ENCODE measurements at regions not wholly inside any gene's neighbourhood (a gene's known extent, or its start where the extent isn't known, plus 50 kb on each side); places are given as distances from the start of the nearest gene placed in this dataset.
"Not testable (repeated sequence)": the region's sequence is repeated elsewhere in the genome, so short reads cannot be mapped to it uniquely, and the experiment has no call there.

- ATAC-seq (ENCODE audit: low FRiP score) (no peak), DNase-seq (no peak)
- Histone ChIP-seq H3K9me3 (ENCODE audit: control insufficient read depth, low read length) (no peaks in the 10 kb centered on the region), H3K27me3 (ENCODE audit: control insufficient read depth in 1 of 2, insufficient read depth in 2 of 2, low read length in 1 of 2) (no peaks in the 10 kb centered on the region), H3K4me3 (ENCODE audit: low read length in 2 of 2) (no peak overlapping the region), H3K4me1 (ENCODE audit: control insufficient read depth in 1 of 2, insufficient read depth in 2 of 2, low read length in 2 of 2) (no peaks in the 10 kb centered on the region), H3K36me3 (ENCODE audit: control insufficient read depth in 1 of 2, insufficient read depth in 2 of 2, low read length in 1 of 2) (no peaks in the 10 kb centered on the region), H3K27ac (ENCODE audit: low read depth in 1 of 2, low read length in 2 of 2) (no peak overlapping the region)
- WGBS, 2 donors: 79 to 80% methylated on average over 5 of the region's 5 CpGs
- intact Hi-C loops (cut with DNase I): no loop called here
Observed at GRCh38 chr3:89947337-89947954, 840.0 kb downstream of the EPHA3 start.

- Histone ChIP-seq H3K36me3 (ENCODE audit: control insufficient read depth in 1 of 2, insufficient read depth in 2 of 2, low read length in 1 of 2) (no peaks in the 10 kb centered on the region), H3K9me3 (ENCODE audit: control insufficient read depth, low read length) (no peaks in the 10 kb centered on the region), H3K27me3 (ENCODE audit: control insufficient read depth in 1 of 2, insufficient read depth in 2 of 2, low read length in 1 of 2) (no peaks in the 10 kb centered on the region), H3K27ac (ENCODE audit: low read depth in 1 of 2, low read length in 2 of 2) (no peak overlapping the region), H3K4me1 (ENCODE audit: control insufficient read depth in 1 of 2, insufficient read depth in 2 of 2, low read length in 2 of 2) (no peaks in the 10 kb centered on the region), H3K4me3 (ENCODE audit: low read length in 2 of 2) (no peak overlapping the region)
- ATAC-seq (ENCODE audit: low FRiP score) (no peak), DNase-seq (no peak)
- intact Hi-C loops (cut with DNase I): no loop called here
Observed at GRCh38 chr3:89948008-89948407, 840.6 kb downstream of the EPHA3 start.

DNA sequence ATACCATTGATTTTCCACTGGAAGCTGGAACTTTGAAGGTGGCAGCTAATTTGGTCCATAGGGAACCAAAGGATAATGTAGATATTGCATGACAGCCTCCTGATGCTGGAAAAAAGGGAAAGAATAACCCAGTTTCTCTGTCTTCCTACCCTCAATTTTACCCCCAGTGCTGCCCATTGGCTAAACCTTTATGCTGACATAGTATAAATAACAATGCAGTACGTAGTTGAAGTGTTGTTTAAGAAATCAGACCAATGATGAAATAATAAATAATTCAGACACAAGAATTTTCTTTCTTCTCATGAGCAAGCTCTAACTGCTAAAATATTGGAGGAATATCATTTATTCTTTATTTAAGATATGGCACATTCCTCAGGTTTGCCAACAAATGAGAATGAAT, 843.4 kb downstream of the EPHA3 start:
- no peaks in the 10 kb centered on the region for H3K36me3 ChIP-seq (ENCODE audit: control insufficient read depth in 1 of 2, insufficient read depth in 2 of 2, low read length in 1 of 2)
- no peak overlapping the region for H3K27ac ChIP-seq (ENCODE audit: low read depth in 1 of 2, low read length in 2 of 2)
- DNase-seq (no peak), ATAC-seq (ENCODE audit: low FRiP score) (no peak)
- 17 to 29% methylated on average over 1 of the region's 1 CpG for WGBS, 2 donors
- H3K4me1 ChIP-seq (ENCODE audit: control insufficient read depth in 1 of 2, insufficient read depth in 2 of 2, low read length in 2 of 2): no peaks in the 10 kb centered on the region
- no peak overlapping the region for H3K4me3 ChIP-seq (ENCODE audit: low read length in 2 of 2)
- H3K9me3 ChIP-seq (ENCODE audit: control insufficient read depth, low read length): no peaks in the 10 kb centered on the region
- H3K27me3 ChIP-seq (ENCODE audit: control insufficient read depth in 1 of 2, insufficient read depth in 2 of 2, low read length in 1 of 2): no peaks in the 10 kb centered on the region
- intact Hi-C loops (cut with DNase I): no loop called here

GRCh38 chr3:89954137-89954536, 846.7 kb downstream of the EPHA3 start:
- intact Hi-C loops (cut with DNase I): no loop called here
- Histone ChIP-seq H3K9me3 (ENCODE audit: control insufficient read depth, low read length) (no peaks in the 10 kb centered on the region), H3K36me3 (ENCODE audit: control insufficient read depth in 1 of 2, insufficient read depth in 2 of 2, low read length in 1 of 2) (no peaks in the 10 kb centered on the region), H3K27ac (ENCODE audit: low read depth in 1 of 2, low read length in 2 of 2) (no peak overlapping the region), H3K4me1 (ENCODE audit: control insufficient read depth in 1 of 2, insufficient read depth in 2 of 2, low read length in 2 of 2) (no peaks in the 10 kb centered on the region), H3K27me3 (ENCODE audit: control insufficient read depth in 1 of 2, insufficient read depth in 2 of 2, low read length in 1 of 2) (no peaks in the 10 kb centered on the region), H3K4me3 (ENCODE audit: low read length in 2 of 2) (no peak overlapping the region)
- DNase-seq (no peak), ATAC-seq (ENCODE audit: low FRiP score) (no peak)
- WGBS, 2 donors: 96 to 97% methylated on average over 3 of the region's 3 CpGs

DNA sequence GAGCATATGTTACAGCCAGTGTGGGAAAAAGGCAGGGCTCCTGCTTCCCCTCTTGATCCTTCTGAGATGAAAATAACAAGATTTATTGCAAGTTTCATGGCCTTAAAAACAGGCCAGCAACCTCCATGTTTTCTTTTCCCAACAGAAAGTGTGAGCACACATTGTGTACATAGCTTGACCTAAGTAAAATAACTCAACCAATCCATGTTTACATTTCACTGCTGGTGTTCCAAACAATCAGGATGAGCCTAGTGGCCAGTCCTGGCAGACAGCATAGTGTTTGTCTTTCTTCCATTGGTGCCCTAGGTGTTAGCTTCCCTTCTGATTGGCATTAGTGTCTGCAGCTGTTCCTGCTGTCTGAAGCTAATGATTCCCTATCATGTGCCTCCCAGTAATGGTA, 847.7 kb downstream of the EPHA3 start:
- no peaks in the 10 kb centered on the region for H3K9me3 ChIP-seq (ENCODE audit: control insufficient read depth, low read length)
- H3K4me1 ChIP-seq (ENCODE audit: control insufficient read depth in 1 of 2, insufficient read depth in 2 of 2, low read length in 2 of 2): no peaks in the 10 kb centered on the region
- intact Hi-C loops (cut with DNase I): no loop called here
- ATAC-seq (ENCODE audit: low FRiP score) (no peak), DNase-seq (no peak)
- no peak overlapping the region for H3K4me3 ChIP-seq (ENCODE audit: low read length in 2 of 2)
- H3K27ac ChIP-seq (ENCODE audit: low read depth in 1 of 2, low read length in 2 of 2): no peak overlapping the region
- no peaks in the 10 kb centered on the region for H3K36me3 ChIP-seq (ENCODE audit: control insufficient read depth in 1 of 2, insufficient read depth in 2 of 2, low read length in 1 of 2)
- H3K27me3 ChIP-seq (ENCODE audit: control insufficient read depth in 1 of 2, insufficient read depth in 2 of 2, low read length in 1 of 2): no peaks in the 10 kb centered on the region

- WGBS, 2 donors: 3 to 6% methylated on average over 2 of the region's 2 CpGs
- Histone ChIP-seq H3K9me3 (ENCODE audit: control insufficient read depth, low read length) (no peaks in the 10 kb centered on the region), H3K27ac (ENCODE audit: low read depth in 1 of 2, low read length in 2 of 2) (no peak overlapping the region), H3K4me1 (ENCODE audit: control insufficient read depth in 1 of 2, insufficient read depth in 2 of 2, low read length in 2 of 2) (no peaks in the 10 kb centered on the region), H3K36me3 (ENCODE audit: control insufficient read depth in 1 of 2, insufficient read depth in 2 of 2, low read length in 1 of 2) (no peaks in the 10 kb centered on the region), H3K27me3 (ENCODE audit: control insufficient read depth in 1 of 2, insufficient read depth in 2 of 2, low read length in 1 of 2) (no peaks in the 10 kb centered on the region), H3K4me3 (ENCODE audit: low read length in 2 of 2) (no peak overlapping the region)
- no peak for DNase-seq
- intact Hi-C loops (cut with DNase I): no loop called here
- no peak for ATAC-seq (ENCODE audit: low FRiP score)
Observed at GRCh38 chr3:89957451-89957850, 850.0 kb downstream of the EPHA3 start.

DNA sequence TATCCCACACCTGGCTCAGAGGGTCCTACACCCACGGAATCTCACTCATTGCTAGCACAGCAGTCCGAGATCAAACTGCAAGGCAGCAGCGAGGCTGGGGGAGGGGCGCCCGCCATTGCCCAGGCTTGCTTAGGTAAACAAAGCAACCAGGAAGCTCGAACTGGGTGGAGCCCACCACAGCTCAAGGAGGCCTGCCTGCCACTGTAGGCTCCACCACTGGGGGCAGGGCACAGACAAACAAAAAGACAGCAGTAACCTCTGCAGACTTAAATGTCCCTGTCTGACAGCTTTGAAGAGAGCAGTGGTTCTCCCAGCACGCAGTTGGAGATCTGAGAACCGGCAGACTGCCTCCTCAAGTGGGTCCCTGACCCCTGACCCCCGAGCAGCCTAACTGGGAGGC, 850.7 kb downstream of the EPHA3 start:
- intact Hi-C loops (cut with DNase I); H3K4me3 ChIP-seq (ENCODE audit: low read length in 2 of 2); H3K36me3 ChIP-seq (ENCODE audit: control insufficient read depth in 1 of 2, insufficient read depth in 2 of 2, low read length in 1 of 2); H3K27ac ChIP-seq (ENCODE audit: low read depth in 1 of 2, low read length in 2 of 2); H3K4me1 ChIP-seq (ENCODE audit: control insufficient read depth in 1 of 2, insufficient read depth in 2 of 2, low read length in 2 of 2); H3K9me3 ChIP-seq (ENCODE audit: control insufficient read depth, low read length); H3K27me3 ChIP-seq (ENCODE audit: control insufficient read depth in 1 of 2, insufficient read depth in 2 of 2, low read length in 1 of 2); DNase-seq; ATAC-seq (ENCODE audit: low FRiP score): not testable (repeated sequence)
- whole genome bisulfite sequencing, 2 donors: 59 to 63% methylated on average over 9 of the region's 9 CpGs

DNA sequence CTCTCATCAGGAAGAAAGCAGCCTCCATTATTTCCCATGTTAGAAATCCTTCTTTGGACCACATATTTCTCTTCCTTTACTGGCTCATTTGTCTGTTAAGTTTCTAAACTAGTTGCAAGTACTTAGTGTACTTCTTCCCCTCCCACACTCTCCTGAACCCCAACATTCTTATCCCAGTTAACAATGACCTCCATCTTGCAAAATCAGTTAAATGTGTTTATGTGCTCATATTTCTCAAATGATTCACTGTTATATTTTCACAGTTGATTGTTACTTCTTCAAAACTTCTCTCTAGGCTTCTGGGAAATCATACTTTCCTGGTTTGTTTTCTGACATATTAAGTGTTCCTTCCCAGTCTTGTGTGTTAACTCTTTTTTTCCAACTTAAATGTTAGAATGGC, 856.9 kb downstream of the EPHA3 start:
- ATAC-seq (ENCODE audit: low FRiP score): no peak
- intact Hi-C loops (cut with DNase I): no loop called here

GRCh38 chr3:89966877-89967665, 859.6 kb downstream of the EPHA3 start:
- Histone ChIP-seq H3K27me3 (ENCODE audit: control insufficient read depth in 1 of 2, insufficient read depth in 2 of 2, low read length in 1 of 2) (no peaks in the 10 kb centered on the region), H3K4me3 (ENCODE audit: low read length in 2 of 2) (no peak overlapping the region), H3K4me1 (ENCODE audit: control insufficient read depth in 1 of 2, insufficient read depth in 2 of 2, low read length in 2 of 2) (peaks cover 0 to 3% of the 10 kb centered on the region in 2 donors), H3K36me3 (ENCODE audit: control insufficient read depth in 1 of 2, insufficient read depth in 2 of 2, low read length in 1 of 2) (no peaks in the 10 kb centered on the region), H3K27ac (ENCODE audit: low read depth in 1 of 2, low read length in 2 of 2) (no peak overlapping the region), H3K9me3 (ENCODE audit: control insufficient read depth, low read length) (no peaks in the 10 kb centered on the region)
- intact Hi-C loops (cut with DNase I): no loop called here
- ATAC-seq (ENCODE audit: low FRiP score) (no peak), DNase-seq (no peak)
- WGBS, 2 donors: 54 to 63% methylated on average over 5 of the region's 5 CpGs

More for the DNA sequence above, 856.9 kb downstream of the EPHA3 start:
- H3K9me3 ChIP-seq (ENCODE audit: control insufficient read depth, low read length): no peaks in the 10 kb centered on the region
- DNase-seq: no peak
- no peaks in the 10 kb centered on the region for H3K36me3 ChIP-seq (ENCODE audit: control insufficient read depth in 1 of 2, insufficient read depth in 2 of 2, low read length in 1 of 2)
- H3K4me1 ChIP-seq (ENCODE audit: control insufficient read depth in 1 of 2, insufficient read depth in 2 of 2, low read length in 2 of 2): peaks cover 0 to 3% of the 10 kb centered on the region in 2 donors
- no peak overlapping the region for H3K4me3 ChIP-seq (ENCODE audit: low read length in 2 of 2)
- no peaks in the 10 kb centered on the region for H3K27me3 ChIP-seq (ENCODE audit: control insufficient read depth in 1 of 2, insufficient read depth in 2 of 2, low read length in 1 of 2)
- no peak overlapping the region for H3K27ac ChIP-seq (ENCODE audit: low read depth in 1 of 2, low read length in 2 of 2)

All from aorta (tissue), 5 donors.